PFSK-1 (cell line): ENCODE measurements at regions not wholly inside any gene's neighbourhood (a gene's known extent, or its start where the extent isn't known, plus 50 kb on each side); places are given as distances from the start of the nearest gene placed in this dataset.

Source experiments
- FOXP2 ChIP-seq: optimal IDR thresholded peaks from 2 replicates; pipeline ENCODE3; 2011; ENCODE audit warnings: borderline replicate concordance, control low read depth, inconsistent platforms; ENCODE audit not compliant: insufficient read depth; ENCODE audit errors: extremely low read length, extremely low read depth
- POLR2AphosphoS5 ChIP-seq: IDR thresholded peaks from 2 replicates; pipeline ENCODE4 v1.6.1; 2012; ENCODE audit warnings: low read depth, mild to moderate bottlenecking, control low read depth, low read length, moderate library complexity
- REST ChIP-seq, 2 experiments: IDR thresholded peaks; 2 replicates each; pipeline versions ENCODE4 v1.6.1 to v1.8.0; 2011 to 2012; ENCODE audit warnings: low read depth in 2 of 2, low read length in 2 of 2, control low read depth in 1 of 2, inconsistent platforms in 1 of 2, mild to moderate bottlenecking in 1 of 2, moderate library complexity in 1 of 2; ENCODE audit not compliant: insufficient read depth in 1 of 2
- SIN3A ChIP-seq: IDR thresholded peaks from 2 replicates; pipeline ENCODE4 v1.6.1; 2012; ENCODE audit warnings: mild to moderate bottlenecking, low read length, moderate library complexity, borderline replicate concordance; ENCODE audit not compliant: insufficient read depth
- TAF1 ChIP-seq: IDR thresholded peaks from 2 replicates; pipeline ENCODE4 v1.6.1; 2012; ENCODE audit warnings: low read length, control low read depth, borderline replicate concordance; ENCODE audit not compliant: insufficient read depth

- TF ChIP-seq REST (IDR thresholded peaks at IDR 0.05; ENCODE audit: insufficient read depth in 1 of 2, low read depth in 2 of 2, low read length in 2 of 2) (no peak), TAF1 (no peak), SIN3A (no peak), POLR2AphosphoS5 (no peak), FOXP2 (no peak)
Observed at GRCh38 chr2:192718340-192718739, 523.6 kb upstream of the TMEFF2 start.

- TF ChIP-seq REST (IDR thresholded peaks at IDR 0.05; ENCODE audit: insufficient read depth in 1 of 2, low read depth in 2 of 2, low read length in 2 of 2) (no peak), FOXP2 (no peak), TAF1 (no peak), POLR2AphosphoS5 (no peak), SIN3A (no peak)
Observed at GRCh38 chr2:192700934-192701333, 506.2 kb upstream of the TMEFF2 start.

- TF ChIP-seq FOXP2, result no peak
- no peak for TF ChIP-seq TAF1
- no peak for TF ChIP-seq SIN3A
Observed at GRCh38 chr2:192697880-192698279, 503.1 kb upstream of the TMEFF2 start.

- no peak for TF ChIP-seq POLR2AphosphoS5
- TF ChIP-seq FOXP2, result no peak
- TF ChIP-seq SIN3A, result no peak
- TF ChIP-seq TAF1, result no peak
- no peak for TF ChIP-seq REST (IDR thresholded peaks at IDR 0.05; ENCODE audit: insufficient read depth in 1 of 2, low read depth in 2 of 2, low read length in 2 of 2)
Observed at GRCh38 chr2:192696857-192697256, 502.1 kb upstream of the TMEFF2 start.

GRCh38 chr2:192687015-192687414 lies 492.3 kb upstream of the TMEFF2 start:
- TF ChIP-seq REST (IDR thresholded peaks at IDR 0.05; ENCODE audit: insufficient read depth in 1 of 2, low read depth in 2 of 2, low read length in 2 of 2), result no peak
- TF ChIP-seq TAF1, result no peak
- no peak for TF ChIP-seq FOXP2
- TF ChIP-seq SIN3A, result no peak
- no peak for TF ChIP-seq POLR2AphosphoS5
